Astrocyte of the spinal cord (primary cell): ENCODE measurements at regions not wholly inside any gene's neighbourhood (a gene's known extent, or its start where the extent isn't known, plus 50 kb on each side); places are given as distances from the start of the nearest gene placed in this dataset.

Source experiments
- DNase-seq: peaks from one replicate; pipeline ENCODE4 v3.0.0; 2011; ENCODE audit warnings: low read depth, low spot score
- H3K4me3 ChIP-seq: 2 replicates; pipeline ENCODE4 v1.5.1; 2011; ENCODE audit warnings: low read depth, mild to moderate bottlenecking, low read length, moderate library complexity
- in situ Hi-C: cut with HindIII; loops from 2 replicates; pipeline ENCODE4 v1.10.0; 2017; ENCODE audit warnings: low sequenced_read_pairs
- TF ChIP-seq, protein P1 (sequence below): IDR thresholded peaks from 2 replicates; pipeline ENCODE4 v1.5.1; 2012; ENCODE audit warnings: low read depth, mild to moderate bottlenecking, low read length, inconsistent platforms

DNA sequence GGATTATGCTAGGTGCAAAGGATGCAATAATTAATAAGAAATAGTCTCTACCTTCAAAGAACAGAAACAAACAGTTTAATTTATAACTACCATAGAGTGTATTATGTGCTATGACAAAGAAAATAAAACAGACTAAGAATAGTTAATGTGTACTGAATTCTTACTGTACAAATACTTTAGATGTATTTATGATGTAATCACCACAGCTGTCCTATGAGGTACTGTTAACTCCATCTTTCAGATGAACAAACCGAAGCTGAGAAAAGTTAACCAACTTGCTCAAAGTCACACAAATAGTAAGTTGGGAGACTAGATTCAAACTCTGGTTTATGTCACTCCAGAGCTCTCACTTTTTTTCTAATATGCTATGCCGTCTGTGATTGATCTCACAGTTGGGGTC lies 77.0 kb upstream of the FGGY start:
- no peak overlapping the region for H3K4me3 ChIP-seq
- DNase-seq = no peak
- TF ChIP-seq, protein P1, sequence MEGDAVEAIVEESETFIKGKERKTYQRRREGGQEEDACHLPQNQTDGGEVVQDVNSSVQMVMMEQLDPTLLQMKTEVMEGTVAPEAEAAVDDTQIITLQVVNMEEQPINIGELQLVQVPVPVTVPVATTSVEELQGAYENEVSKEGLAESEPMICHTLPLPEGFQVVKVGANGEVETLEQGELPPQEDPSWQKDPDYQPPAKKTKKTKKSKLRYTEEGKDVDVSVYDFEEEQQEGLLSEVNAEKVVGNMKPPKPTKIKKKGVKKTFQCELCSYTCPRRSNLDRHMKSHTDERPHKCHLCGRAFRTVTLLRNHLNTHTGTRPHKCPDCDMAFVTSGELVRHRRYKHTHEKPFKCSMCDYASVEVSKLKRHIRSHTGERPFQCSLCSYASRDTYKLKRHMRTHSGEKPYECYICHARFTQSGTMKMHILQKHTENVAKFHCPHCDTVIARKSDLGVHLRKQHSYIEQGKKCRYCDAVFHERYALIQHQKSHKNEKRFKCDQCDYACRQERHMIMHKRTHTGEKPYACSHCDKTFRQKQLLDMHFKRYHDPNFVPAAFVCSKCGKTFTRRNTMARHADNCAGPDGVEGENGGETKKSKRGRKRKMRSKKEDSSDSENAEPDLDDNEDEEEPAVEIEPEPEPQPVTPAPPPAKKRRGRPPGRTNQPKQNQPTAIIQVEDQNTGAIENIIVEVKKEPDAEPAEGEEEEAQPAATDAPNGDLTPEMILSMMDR = no peak
- in situ Hi-C loops = no loop called here

DNA sequence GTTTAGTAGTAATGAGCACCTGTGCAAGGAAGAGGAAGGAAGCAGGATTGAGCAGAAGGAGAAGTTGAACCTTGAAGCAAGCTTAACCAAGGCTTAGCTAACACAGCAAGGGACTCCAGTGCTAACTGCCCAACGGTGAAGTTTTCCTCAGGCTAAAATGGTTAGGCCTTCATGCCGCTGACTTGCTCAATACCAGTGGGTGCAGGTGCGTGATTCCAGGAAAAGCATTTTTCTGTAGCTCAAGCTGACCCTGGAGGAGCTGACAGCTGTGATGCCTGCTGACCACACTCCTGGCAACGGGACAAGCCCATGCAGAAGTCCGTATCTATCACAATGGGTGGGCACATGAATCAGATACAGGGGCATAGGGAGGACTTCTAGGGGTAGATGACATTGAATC lies 76.5 kb upstream of the FGGY start:
- TF ChIP-seq, protein P1 = no peak
- no peak overlapping the region for H3K4me3 ChIP-seq
- no peak for DNase-seq
- in situ Hi-C loops = no loop called here

DNA sequence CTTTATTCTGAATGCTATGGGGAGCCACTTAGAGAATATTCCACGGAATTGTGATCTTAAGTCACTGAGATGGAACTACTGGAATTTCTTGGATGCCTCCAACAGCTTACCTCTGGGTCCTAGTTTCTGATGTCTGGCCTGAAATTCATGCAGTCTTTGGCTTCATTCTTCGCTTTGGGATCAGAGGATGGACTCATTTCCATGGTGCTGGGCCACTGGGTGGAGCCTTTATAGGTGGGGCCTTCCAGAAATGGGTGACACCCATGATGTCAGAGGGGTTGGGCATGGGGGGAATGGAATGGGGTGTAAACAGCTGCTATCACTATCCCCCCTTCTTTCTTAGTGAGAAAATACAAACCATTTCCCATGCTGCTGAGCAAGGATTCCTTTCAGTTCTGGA lies 73.7 kb upstream of the FGGY start:
- TF ChIP-seq, protein P1 = no peak
- DNase-seq = no peak
- in situ Hi-C loops = no loop called here
- H3K4me3 ChIP-seq = no peak overlapping the region

DNA sequence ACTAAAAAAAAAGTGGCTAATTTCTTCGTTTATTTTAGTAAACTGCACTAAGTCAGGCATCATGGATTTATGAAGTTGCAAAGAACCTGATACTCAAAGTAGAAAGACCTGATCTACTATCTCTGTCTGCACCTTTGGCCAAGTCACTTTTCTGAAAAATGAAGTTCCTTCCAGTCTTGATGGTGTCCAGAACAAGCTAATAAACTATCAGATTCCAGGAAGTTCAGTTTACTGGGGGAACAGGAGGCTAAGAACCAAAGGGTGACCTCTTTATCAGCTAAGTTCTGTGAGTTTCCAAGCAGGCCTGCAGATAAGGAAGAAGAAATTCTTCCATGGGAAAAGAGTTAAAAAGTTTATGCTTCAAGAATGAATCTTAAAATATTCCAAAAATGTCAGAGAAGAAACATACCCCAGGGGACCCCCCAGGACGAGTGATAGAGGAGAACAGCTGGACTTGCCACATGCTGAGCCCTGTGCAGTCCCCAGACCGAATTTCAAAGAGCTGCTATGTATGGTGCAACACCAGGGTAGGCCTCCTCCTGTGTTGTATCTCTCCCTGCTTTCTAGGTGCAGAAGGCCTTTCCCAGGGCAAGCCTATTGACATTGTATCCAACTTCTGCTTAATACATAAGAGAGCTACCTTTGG lies 72.8 kb upstream of the FGGY start:
- DNase-seq = no peak
- in situ Hi-C loops = no loop called here
- H3K4me3 ChIP-seq = no peak overlapping the region
- TF ChIP-seq, protein P1 = no peak

DNA sequence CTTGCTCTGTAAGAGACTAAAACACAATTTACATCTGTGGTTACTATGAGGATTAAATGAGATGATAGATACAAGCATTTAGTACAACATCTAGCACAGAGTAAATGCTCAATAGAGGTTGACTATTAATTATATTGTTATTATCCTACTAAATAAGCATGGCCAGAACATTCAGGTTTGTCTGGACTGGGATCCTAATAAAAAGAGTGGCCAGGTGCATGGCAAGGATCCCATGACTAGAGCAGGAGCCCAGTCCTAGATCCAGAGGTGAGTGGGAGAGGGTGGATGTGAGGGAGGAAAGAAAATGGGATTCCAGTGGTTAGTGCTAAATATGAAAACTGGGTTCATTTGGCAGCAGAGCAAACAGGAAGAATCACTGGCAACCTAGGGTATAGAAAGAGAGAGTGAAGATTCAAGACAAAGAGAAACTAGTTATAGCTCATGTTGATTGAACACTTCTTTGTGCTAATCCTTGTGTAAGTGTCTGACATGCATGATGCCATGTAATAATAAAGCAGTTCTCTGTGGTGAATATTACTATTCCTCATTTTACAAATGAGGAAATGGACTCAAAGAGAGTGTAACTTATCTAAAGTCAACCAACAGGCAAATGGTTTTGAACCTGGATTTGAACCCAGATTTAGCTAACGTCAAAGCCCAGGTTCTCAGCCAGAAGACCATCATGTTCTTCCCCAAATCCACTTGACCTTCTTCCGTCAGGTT lies 71.1 kb upstream of the FGGY start:
- TF ChIP-seq, protein P1 = no peak
- no peak for DNase-seq
- in situ Hi-C loops = no loop called here
- H3K4me3 ChIP-seq = no peak overlapping the region

DNA sequence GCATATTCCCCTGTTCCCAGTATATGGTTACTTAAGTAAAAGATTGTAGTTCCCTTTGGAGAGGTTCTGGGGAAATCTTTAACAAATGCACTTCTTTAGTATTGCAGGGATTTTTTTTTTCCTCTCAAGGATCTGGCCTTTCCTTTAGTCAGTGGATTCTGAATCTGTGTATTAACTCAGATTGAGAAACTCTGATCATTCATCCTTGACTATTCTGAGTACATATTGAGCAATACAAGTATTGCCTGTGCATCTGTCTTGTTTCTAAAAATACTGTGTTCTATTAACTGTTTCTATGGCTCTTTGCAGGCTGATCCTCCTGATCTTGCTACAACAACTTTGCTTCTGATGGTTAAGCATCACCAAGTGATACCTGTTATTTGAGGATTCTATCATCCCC lies 67.8 kb upstream of the FGGY start:
- TF ChIP-seq, protein P1 = no peak
- DNase-seq = no peak
- in situ Hi-C loops = no loop called here
- H3K4me3 ChIP-seq = no peak overlapping the region
